ENCODE measurements at regions not wholly inside any gene's neighbourhood (a gene's known extent, or its start where the extent isn't known, plus 50 kb on each side); places are given as distances from the start of the nearest gene placed in this dataset.
A peak's percentile ranks its signal among the peaks of the same experiment; 100 is the strongest.
"Not testable (repeated sequence)": the region's sequence is repeated elsewhere in the genome, so short reads cannot be mapped to it uniquely, and the experiment has no call there.

DNA sequence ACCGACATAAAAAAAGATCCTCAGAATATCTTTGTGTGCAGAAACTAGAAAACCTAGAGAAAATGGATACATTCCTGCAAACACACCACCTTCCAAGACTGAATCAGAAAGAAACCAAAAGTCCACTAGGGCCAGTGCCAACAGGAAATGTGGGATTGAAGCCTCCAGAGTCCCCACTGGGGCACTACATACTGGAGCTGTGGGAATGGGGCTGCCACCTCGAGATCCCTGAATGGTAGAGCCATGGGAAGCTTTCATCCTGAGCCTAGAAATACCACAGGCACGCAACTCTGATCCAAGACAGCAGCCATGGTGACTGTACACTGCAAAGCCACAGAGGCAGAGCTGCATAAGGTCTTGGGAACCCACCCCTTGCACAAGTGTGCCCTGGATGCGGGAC, 111.6 kb upstream of the TPTE start:
- H3K27me3 ChIP-seq; H3K4me3 ChIP-seq; H3K9me3 ChIP-seq (replicated peaks in 1 of 3); DNase-seq; H3K27ac ChIP-seq; intact Hi-C loops (cut with DNase I); H3K4me1 ChIP-seq (replicated peaks in 1 of 2); H3K36me3 ChIP-seq (replicated peaks in 1 of 2): not testable (repeated sequence)
- WGBS, 4 donors = 30 to 45% (median 36%) methylated on average over 3 of the region's 4 CpGs

DNA sequence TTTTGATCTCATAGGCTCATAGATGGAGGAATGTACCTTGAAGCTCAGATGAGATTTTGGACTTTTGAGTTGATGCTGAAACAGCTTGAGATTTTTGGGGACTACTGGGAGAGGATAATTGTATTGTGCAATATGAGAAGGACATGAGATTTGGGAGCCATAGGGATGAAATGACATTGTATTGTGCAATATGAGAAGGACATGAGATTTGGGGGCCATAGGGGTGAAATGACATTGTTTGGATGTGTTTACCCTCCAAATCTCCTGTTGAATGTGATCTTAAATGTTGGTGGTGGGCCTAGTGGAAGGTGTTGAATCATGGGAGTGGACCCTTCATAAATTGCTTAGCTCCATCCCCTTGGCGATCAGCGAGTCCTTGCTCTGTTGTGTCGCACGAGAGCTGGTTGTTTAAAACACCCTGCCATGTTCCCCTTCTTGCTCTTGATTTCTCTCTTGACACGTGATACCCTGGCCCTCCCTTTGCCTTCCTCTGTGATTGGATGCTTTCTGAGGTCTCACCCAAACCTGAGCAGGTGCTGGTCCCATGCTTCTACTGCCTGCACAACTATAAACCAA, 110.9 kb upstream of the TPTE start:
- WGBS, 4 donors = 50 to 64% (median 58%) methylated on average over 5 of the region's 5 CpGs
- H3K36me3 ChIP-seq (replicated peaks in 1 of 2); intact Hi-C loops (cut with DNase I); H3K4me1 ChIP-seq (replicated peaks in 1 of 2); H3K9me3 ChIP-seq (replicated peaks in 1 of 3); H3K27me3 ChIP-seq; H3K4me3 ChIP-seq; DNase-seq; H3K27ac ChIP-seq: not testable (repeated sequence)

DNA sequence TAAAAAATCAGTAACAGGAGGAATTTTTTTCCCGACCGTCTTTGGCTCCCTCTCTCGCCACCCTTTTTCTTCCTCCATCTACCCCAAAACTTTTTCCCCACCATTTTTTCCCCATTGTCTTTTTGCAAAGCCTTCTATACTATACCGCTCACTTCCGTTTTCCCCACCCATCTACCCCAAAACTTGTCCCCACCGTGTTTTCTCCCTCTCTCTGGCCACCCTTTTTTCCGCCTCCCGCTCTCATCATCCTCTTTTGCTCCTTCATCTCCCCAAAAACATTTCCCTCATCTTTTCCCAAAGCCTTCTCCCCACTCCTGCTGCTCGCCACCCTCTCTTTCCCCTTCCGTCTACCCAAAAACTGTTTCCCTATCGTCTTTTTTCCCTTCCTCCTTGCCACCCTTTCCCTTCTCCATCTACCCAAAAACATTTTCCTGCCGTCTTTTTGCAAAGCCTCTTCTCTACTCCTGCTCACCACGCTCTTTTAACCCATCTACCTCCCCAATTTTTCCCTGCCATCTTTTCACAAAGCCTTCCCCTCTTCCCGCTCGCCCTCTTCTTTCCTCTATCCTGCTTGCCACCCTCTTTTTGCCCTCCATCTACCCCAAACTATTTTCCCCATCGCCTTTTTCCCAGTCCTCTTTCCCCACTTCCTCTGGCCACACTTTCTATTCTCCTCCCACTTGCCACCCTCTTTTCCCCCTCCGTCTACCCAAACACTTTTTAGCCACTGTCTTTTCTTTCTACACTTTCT, 109.4 kb upstream of the TPTE start:
- H3K27me3 ChIP-seq; H3K9me3 ChIP-seq (replicated peaks in 1 of 3); H3K4me3 ChIP-seq; H3K27ac ChIP-seq; H3K4me1 ChIP-seq (replicated peaks in 1 of 2); H3K36me3 ChIP-seq (replicated peaks in 1 of 2); intact Hi-C loops (cut with DNase I): not testable (repeated sequence)
- peak in 1 of 7 donors; percentile 40 for DNase-seq
- WGBS, 4 donors = 63 to 69% (median 68%) methylated on average over 15 to 17 of the region's 17 CpGs

DNA sequence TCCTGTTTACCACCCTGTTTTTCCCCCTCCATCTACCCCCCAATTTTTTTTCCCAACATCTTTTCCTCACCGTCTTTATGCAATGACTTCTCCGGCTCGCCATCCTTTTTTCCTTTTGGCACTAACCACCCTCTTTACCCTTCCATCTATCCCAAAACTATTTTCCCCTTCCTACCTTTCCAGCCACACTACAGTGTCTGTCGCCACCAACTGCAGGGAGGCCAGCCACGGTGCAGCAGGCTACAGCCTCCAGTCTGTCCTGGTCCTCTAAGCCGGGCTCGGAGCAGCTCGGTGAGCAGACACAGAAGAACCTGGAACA, 108.5 kb upstream of the TPTE start:
- H3K27ac ChIP-seq; intact Hi-C loops (cut with DNase I); H3K4me1 ChIP-seq (replicated peaks in 1 of 2); H3K27me3 ChIP-seq; H3K9me3 ChIP-seq (replicated peaks in 1 of 3); H3K36me3 ChIP-seq (replicated peaks in 1 of 2); H3K4me3 ChIP-seq: not testable (repeated sequence)
- DNase-seq = peak in 1 of 7 donors; percentile 47
- 78 to 90% (median 79%) methylated on average over 7 to 8 of the region's 8 CpGs for WGBS, 4 donors

DNA sequence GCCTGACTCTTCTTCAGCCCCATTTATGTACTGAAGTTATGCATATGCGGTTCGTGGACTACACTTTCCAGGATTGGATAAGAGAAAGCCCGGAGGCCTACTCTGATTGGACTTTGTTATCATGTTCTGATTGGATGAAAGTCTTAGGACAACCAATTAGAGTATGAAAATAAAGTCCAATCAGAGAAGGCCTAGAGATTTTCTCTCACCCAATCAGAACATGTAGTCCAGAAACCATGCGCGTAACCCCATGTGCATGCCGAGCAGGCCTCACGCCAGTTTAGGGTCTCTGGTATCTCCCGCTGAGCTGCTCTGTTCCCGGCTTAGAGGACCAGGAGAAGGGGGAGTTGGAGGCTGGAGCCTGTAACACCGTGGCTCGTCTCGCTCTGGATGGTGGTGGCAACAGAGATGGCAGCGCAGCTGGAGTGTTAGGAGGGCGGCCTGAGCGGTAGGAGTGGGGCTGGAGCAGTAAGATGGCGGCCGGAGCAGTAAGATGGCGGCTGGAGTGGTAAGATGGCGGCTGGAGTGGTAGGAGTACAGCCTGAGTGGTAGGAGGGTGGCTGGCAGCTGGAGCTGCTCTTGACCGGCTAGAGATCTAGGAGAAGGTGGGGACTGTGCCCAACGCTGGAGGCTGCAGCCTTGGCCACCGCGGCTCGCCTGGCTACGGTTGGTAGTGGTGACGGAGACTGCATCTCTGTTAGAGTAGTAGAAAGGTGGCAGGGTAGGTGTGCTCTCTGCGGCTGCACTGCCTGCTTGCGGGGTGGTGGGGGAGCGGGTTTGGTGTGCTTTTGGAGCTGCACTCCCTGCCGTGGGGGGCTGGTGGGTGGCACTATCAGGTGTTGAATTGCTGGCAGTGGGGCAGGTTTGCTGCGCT, 107.9 kb upstream of the TPTE start:
- H3K27ac ChIP-seq; H3K27me3 ChIP-seq; H3K4me1 ChIP-seq (replicated peaks in 1 of 2); H3K4me3 ChIP-seq; H3K36me3 ChIP-seq (replicated peaks in 1 of 2); intact Hi-C loops (cut with DNase I); H3K9me3 ChIP-seq (replicated peaks in 1 of 3): not testable (repeated sequence)
- peak in 1 of 7 donors; percentile 51 for DNase-seq
- WGBS, 4 donors = 82 to 84% (median 83%) methylated on average over 30 to 31 of the region's 31 CpGs

DNA sequence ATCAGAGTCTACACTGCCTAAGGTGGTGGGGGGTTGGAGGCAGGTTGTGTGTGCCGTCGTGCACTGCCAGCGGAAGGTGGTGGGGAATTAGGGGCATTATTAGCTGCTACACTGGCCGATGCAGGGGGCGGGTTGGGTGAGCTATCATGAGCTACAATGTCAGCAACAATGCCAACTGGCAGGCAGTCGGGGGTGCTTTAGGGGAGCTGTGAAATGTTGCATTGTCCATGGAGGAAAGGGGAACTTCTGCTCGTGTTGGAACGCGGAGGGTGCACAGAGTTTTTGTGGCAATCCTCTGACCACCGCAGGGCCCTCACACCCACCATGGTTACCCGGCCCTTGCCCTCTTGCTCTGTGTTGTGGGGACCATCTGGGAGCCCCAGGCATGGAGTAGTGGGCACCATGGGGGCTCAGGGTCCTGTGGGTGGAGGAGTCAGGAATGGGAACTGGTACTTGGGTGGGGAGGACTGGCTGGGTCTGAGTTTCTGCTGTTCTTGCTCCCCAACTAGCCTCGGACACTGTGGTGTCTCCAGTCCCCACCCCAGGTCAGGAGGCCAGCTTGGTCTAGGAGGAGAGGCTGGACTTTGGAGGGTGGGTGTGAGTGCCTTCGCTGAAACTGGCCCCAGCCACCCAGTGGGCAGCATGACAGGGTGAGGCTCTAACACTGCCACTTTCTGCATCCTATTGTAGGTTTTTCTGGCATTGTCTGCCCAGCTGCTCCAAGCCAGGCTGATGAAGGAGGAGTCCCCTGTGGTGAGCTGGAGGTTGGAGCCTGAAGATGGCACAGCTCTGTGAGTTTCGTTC, 107.1 kb upstream of the TPTE start:
- H3K4me3 ChIP-seq; H3K4me1 ChIP-seq (replicated peaks in 1 of 2); intact Hi-C loops (cut with DNase I); H3K27ac ChIP-seq; H3K9me3 ChIP-seq (replicated peaks in 1 of 3); H3K27me3 ChIP-seq; H3K36me3 ChIP-seq (replicated peaks in 1 of 2): not testable (repeated sequence)
- WGBS, 4 donors = 78 to 82% (median 80%) methylated on average over 12 to 14 of the region's 14 CpGs
- DNase-seq = peak in 1 of 7 donors; percentile 50

DNA sequence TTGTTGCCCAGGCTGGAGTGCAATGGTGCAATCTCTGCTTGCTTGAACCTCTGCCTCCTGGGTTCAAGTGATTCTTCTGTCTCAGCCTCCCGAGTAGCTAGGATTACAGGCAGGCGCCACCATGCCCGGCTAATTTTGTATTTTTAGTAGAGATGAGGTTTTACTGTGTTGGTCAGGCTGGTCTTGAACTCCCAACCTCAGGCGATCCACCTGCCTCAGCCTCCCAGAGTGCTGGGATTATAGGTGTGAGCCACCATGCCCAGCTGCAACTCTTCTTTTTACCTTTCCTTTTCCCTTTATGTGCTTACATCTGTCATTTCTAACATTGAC, 106.5 kb upstream of the TPTE start:
- H3K27me3 ChIP-seq; intact Hi-C loops (cut with DNase I); H3K9me3 ChIP-seq (replicated peaks in 1 of 3); H3K4me3 ChIP-seq; H3K36me3 ChIP-seq (replicated peaks in 1 of 2); H3K27ac ChIP-seq; H3K4me1 ChIP-seq (replicated peaks in 1 of 2): not testable (repeated sequence)
- DNase-seq = peak in 1 of 7 donors; percentile 50
- WGBS, 4 donors = 77 to 86% (median 80%) methylated on average over 4 of the region's 4 CpGs

DNA sequence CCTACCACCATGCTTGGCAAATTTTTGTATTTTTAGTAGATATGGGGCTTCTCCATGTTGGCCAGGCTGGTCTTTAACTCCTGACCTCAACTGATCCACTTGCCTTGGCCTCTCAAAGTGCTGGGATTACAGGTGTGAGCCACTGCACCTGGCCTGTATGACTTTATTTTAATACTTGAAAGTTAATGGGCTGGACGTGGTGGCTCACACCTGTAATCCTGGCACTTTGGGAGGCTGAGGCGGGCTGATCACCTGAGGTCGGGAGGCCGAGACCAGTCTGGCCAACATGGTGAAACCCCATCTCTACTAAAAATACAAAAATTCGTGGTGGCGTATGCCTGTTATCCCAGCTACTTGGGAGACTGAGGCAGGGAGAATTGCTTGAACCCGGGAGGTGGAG, 105.9 kb upstream of the TPTE start:
- 58 to 64% (median 61%) methylated on average over 7 of the region's 7 CpGs for WGBS, 4 donors
- H3K4me3 ChIP-seq; H3K9me3 ChIP-seq (replicated peaks in 1 of 3); H3K36me3 ChIP-seq (replicated peaks in 1 of 2); H3K4me1 ChIP-seq (replicated peaks in 1 of 2); H3K27ac ChIP-seq; intact Hi-C loops (cut with DNase I); H3K27me3 ChIP-seq: not testable (repeated sequence)
- peak in 1 of 7 donors; percentile 59 for DNase-seq

DNA sequence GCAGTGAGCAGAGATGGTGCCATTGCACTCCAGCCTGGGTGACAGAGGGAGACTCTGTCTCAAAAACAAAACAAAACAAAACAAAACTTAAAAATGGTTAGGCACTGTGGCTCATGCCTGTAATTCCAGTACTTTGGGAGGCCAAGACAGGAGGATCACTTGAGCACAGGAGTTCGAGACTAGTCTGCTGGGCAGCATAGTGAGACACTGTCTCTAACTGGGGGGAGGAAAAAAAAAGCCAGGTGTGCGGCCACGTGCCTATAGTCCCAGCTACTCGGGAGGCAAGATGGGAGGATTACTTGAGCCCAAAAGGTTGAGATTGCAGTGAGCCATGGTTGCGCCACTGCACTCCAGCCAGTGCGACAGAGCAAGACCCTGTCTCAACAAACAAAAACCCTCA, 105.5 kb upstream of the TPTE start:
- H3K36me3 ChIP-seq (replicated peaks in 1 of 2); intact Hi-C loops (cut with DNase I); H3K9me3 ChIP-seq (replicated peaks in 1 of 3); H3K4me3 ChIP-seq; H3K27ac ChIP-seq; H3K27me3 ChIP-seq; H3K4me1 ChIP-seq (replicated peaks in 1 of 2): not testable (repeated sequence)
- DNase-seq = peak in 1 of 7 donors; percentile 52
- 49 to 55% (median 53%) methylated on average over 6 of the region's 6 CpGs for WGBS, 4 donors

DNA sequence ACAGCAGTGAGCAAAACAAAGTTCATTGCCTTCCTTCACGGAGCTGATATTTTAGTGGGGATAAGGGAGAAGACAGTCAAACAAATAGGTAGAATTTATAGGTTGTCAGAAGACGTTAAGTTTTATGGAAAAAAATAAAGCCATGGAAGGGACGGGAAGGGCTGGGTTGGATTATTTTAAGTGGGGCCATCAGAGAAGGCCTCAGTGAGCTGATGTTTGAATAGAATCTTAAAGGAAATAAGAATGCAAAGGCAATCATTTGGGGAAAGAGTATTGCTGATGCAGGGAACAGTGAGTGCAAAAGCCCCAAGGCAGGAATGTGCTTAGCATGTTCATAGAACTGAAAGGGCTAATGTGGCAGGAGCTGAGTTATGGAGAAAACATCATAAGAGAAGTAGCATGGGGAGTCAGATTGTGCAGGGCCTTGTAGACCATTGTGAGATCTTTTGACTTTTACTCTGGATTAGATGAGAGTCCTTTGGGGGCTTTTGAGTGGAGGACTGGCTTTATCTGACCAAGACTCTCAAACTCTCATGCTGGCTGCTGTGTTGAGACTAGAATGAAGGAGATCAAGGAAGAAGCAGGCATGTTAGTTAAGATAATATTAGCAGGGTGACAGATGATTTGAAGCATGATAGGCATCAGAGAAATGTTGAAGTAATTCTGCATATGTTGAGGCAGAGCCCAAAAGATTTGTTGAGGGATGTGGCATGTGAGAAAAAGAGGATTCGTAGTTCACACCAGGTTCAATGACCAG, 104.5 kb upstream of the TPTE start:
- H3K9me3 ChIP-seq (replicated peaks in 1 of 3); H3K27me3 ChIP-seq; H3K4me1 ChIP-seq (replicated peaks in 1 of 2); H3K4me3 ChIP-seq; intact Hi-C loops (cut with DNase I); H3K27ac ChIP-seq; H3K36me3 ChIP-seq (replicated peaks in 1 of 2): not testable (repeated sequence)
- WGBS, 4 donors = 37 to 47% (median 43%) methylated on average over 4 of the region's 4 CpGs
- peak in 1 of 7 donors; percentile 52 for DNase-seq

Measured in adrenal gland (tissue), 9 donors.